ENCODE measurements at regions not wholly inside any gene's neighbourhood (a gene's known extent, or its start where the extent isn't known, plus 50 kb on each side); places are given as distances from the start of the nearest gene placed in this dataset.
A peak's percentile ranks its signal among the peaks of the same experiment; 100 is the strongest.
"Not testable (repeated sequence)": the region's sequence is repeated elsewhere in the genome, so short reads cannot be mapped to it uniquely, and the experiment has no call there.

DNA sequence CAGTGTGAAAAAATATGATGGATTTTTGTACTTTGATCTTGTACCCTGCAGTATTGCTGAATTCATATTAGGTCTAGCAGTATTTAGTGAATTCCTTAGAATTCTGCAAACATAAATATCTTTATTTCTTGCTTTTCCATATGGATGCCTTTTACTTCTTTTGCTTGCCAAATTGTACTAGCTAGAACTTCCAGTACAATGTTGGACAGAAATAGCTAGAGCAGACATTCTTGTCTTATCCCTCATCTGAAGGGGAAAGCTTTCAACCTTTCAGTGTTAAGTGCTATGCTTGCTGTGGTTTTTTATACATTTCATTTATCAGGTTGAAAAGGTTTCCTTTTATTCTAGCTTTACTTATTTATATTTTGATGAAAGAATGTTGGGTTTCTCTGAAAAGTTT lies 1321.9 kb upstream of the CHAC2 start:
- no peak overlapping the region for H3K4me3 ChIP-seq (ENCODE audit: low read length)
- DNase-seq: no peak
- ATAC-seq: no peak
- H3K4me1 ChIP-seq (ENCODE audit: control insufficient read depth, insufficient read depth, low read length): no peaks in the 10 kb centered on the region
- no peaks in the 10 kb centered on the region for H3K9me3 ChIP-seq (ENCODE audit: control insufficient read depth, low read length)
- no peak overlapping the region for H3K27ac ChIP-seq (ENCODE audit: low read length)
- no peaks in the 10 kb centered on the region for H3K27me3 ChIP-seq (ENCODE audit: control insufficient read depth, insufficient read depth)
- intact Hi-C loops (cut with DNase I): no loop called here

DNA sequence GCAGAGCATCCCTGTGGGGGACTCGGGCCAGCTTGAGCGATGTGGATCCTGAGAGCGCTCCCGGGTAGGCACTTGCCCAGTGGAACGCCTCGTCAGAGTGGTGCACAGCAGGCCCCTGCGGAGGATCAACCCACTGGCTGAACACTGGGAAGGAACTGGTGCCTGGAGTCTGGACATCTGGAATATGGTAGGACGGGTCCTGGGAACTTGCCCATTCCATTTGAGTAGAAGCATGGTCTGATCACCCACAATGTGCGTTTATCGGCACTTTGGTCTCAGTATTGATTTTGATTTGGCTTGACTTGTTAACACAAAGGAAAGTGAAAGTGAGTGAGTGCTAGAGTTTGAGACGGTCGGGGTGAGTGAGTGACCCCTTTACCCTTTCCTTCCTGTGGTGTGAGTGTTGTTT lies 1336.2 kb upstream of the CHAC2 start:
- H3K4me3 ChIP-seq (ENCODE audit: low read length): no peak overlapping the region
- no peaks in the 10 kb centered on the region for H3K27me3 ChIP-seq (ENCODE audit: control insufficient read depth, insufficient read depth)
- intact Hi-C loops (cut with DNase I): no loop called here
- 90% methylated on average over 12 of the region's 12 CpGs for WGBS
- no peaks in the 10 kb centered on the region for H3K4me1 ChIP-seq (ENCODE audit: control insufficient read depth, insufficient read depth, low read length)
- DNase-seq (no peak), ATAC-seq (no peak)
- no peak overlapping the region for H3K27ac ChIP-seq (ENCODE audit: low read length)
- H3K9me3 ChIP-seq (ENCODE audit: control insufficient read depth, low read length): no peaks in the 10 kb centered on the region

DNA sequence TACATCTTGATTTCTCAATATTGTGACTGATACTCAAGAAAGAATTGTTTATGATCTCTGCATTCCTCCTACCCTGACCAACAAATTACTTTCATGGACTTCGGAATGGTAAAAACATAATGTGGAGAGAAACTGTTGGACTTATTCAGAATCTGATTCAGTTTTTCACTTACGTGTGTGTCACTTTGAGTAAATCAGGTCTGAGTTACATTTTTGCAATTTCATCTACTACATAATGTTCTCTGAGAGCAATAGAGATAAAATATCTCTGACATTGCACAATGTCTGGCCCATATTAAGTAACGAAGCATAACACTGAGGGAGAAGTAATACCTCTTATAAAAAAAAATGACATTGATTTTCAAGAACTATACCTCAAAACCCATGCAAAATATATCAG lies 1337.9 kb upstream of the CHAC2 start:
- Histone ChIP-seq H3K9me3 (ENCODE audit: control insufficient read depth, low read length) (no peaks in the 10 kb centered on the region), H3K27ac (ENCODE audit: low read length) (no peak overlapping the region), H3K4me3 (ENCODE audit: low read length) (no peak overlapping the region), H3K4me1 (ENCODE audit: control insufficient read depth, insufficient read depth, low read length) (no peaks in the 10 kb centered on the region), H3K27me3 (ENCODE audit: control insufficient read depth, insufficient read depth) (no peaks in the 10 kb centered on the region)
- 47% methylated on average over 3 of the region's 3 CpGs for WGBS
- DNase-seq (no peak), ATAC-seq (peak; percentile 29 to 52)
- intact Hi-C loops (cut with DNase I): no loop called here

DNA sequence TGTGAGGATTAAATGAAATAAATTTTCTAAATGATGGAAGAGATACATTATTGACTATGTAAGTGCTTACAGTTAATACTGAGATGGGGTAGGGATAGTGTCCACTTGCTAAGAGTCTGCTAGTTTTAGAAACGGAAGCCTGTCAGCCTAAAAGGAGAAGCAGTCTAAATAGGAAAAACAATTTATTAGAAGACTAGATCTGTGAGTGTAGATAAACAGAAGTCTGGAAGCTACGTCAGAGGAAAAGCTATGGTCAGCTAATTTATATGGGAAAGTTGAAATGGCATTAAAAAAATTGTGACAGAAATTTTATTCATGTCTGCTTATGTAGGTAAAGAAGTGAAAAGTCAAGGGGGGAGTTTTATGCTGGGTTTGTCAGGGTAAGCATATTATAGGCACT lies 1338.4 kb upstream of the CHAC2 start:
- 45% methylated on average over 2 of the region's 2 CpGs for WGBS
- Histone ChIP-seq H3K9me3 (ENCODE audit: control insufficient read depth, low read length) (no peaks in the 10 kb centered on the region), H3K4me1 (ENCODE audit: control insufficient read depth, insufficient read depth, low read length) (no peaks in the 10 kb centered on the region), H3K27me3 (ENCODE audit: control insufficient read depth, insufficient read depth) (no peaks in the 10 kb centered on the region), H3K4me3 (ENCODE audit: low read length) (no peak overlapping the region), H3K27ac (ENCODE audit: low read length) (no peak overlapping the region)
- DNase-seq (no peak), ATAC-seq (no peak)
- intact Hi-C loops (cut with DNase I): no loop called here

DNA sequence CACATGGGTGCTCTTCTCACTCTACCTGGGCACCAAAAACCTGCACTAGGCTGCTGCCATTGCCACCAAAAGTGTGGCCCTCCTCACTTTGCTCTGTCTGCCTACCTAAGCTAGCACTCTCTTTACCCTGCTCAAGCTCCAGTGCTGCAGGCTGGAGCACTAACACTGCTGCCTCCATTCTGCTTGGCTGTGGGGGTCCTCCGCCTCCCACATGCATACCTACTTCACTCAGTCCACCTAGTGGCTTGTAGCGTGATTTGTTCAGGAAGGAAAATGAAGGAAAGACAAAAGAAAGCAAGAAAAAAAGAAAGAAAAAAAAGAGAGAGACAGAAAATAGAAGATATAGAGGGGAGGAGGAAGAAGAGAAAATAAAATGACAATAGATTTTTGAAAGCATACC lies 1339.4 kb upstream of the CHAC2 start:
- intact Hi-C loops (cut with DNase I): no loop called here
- no peak overlapping the region for H3K4me3 ChIP-seq (ENCODE audit: low read length)
- no peaks in the 10 kb centered on the region for H3K9me3 ChIP-seq (ENCODE audit: control insufficient read depth, low read length)
- no peaks in the 10 kb centered on the region for H3K27me3 ChIP-seq (ENCODE audit: control insufficient read depth, insufficient read depth)
- H3K27ac ChIP-seq (ENCODE audit: low read length): no peak overlapping the region
- no peaks in the 10 kb centered on the region for H3K4me1 ChIP-seq (ENCODE audit: control insufficient read depth, insufficient read depth, low read length)
- DNase-seq: no peak
- WGBS: 89% methylated on average over 2 of the region's 2 CpGs
- ATAC-seq: no peak

DNA sequence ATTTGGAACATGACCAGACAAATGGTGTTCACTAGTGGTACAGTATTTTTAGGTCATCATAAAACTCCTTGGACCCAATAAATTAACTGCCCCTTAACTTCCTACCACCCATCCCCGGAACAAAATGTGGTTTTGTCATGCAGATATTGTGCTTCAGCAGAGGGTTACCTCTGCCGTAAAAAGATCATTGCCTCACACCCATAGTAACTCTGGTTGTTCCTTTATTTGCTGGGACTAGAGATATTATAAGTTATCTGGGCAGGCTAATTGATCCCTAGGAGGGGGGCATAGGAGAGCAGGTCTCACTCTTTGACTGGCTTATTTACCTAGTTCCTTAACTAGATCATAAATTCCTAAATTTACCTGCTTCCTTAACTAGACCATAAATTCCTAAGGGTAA lies 1343.9 kb upstream of the CHAC2 start:
- DNase-seq (no peak), ATAC-seq (no peak)
- Histone ChIP-seq H3K4me3 (ENCODE audit: low read length) (no peak overlapping the region), H3K9me3 (ENCODE audit: control insufficient read depth, low read length) (no peaks in the 10 kb centered on the region), H3K27me3 (ENCODE audit: control insufficient read depth, insufficient read depth) (no peaks in the 10 kb centered on the region), H3K27ac (ENCODE audit: low read length) (no peak overlapping the region), H3K4me1 (ENCODE audit: control insufficient read depth, insufficient read depth, low read length) (no peaks in the 10 kb centered on the region)
- WGBS: 78% methylated on average over 2 of the region's 2 CpGs
- intact Hi-C loops (cut with DNase I): no loop called here

DNA sequence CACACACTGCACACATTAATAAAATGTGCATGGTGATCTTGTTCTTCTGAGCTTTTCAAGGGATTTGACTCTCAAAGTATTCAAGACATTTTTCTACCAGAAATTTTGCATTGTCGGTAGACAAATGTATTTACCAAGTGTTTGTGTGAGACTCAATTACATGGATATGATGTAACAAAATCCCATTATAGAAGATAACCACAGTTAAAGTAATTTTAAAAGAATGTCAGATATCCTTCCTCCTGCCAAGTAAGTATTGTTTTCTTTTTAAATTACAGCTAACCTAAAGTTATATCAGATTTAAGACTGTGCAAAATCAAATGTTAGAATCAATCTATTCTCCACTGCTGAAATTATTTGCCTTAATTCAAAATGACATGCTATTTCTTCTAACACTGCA lies 1344.5 kb upstream of the CHAC2 start:
- intact Hi-C loops (cut with DNase I): no loop called here
- Histone ChIP-seq H3K4me1 (ENCODE audit: control insufficient read depth, insufficient read depth, low read length) (no peaks in the 10 kb centered on the region), H3K27me3 (ENCODE audit: control insufficient read depth, insufficient read depth) (no peaks in the 10 kb centered on the region), H3K4me3 (ENCODE audit: low read length) (no peak overlapping the region), H3K27ac (ENCODE audit: low read length) (no peak overlapping the region), H3K9me3 (ENCODE audit: control insufficient read depth, low read length) (no peaks in the 10 kb centered on the region)
- ATAC-seq (no peak), DNase-seq (no peak)
- 64% methylated on average over 1 of the region's 1 CpG for WGBS

DNA sequence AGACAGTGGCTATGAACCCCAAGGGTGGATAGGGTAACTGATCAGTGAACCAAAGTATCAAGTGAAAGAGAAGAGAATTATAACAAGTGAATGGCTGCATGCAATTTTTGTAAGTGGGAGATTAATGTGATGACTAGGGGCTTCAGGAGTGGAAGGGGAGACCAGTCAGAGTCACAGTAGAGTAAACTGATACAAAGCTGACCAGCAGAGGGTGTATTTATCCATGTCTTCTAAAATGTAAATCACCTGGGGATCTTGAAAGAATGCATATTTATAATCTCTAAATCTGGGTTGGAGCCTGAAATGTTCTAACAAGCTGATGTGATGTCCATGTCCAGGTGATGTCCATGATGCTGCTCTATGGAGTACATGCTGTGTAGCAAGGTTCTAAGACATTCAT lies 1351.3 kb upstream of the CHAC2 start:
- no peaks in the 10 kb centered on the region for H3K9me3 ChIP-seq (ENCODE audit: control insufficient read depth, low read length)
- DNase-seq (no peak), ATAC-seq (no peak)
- H3K4me3 ChIP-seq (ENCODE audit: low read length): no peak overlapping the region
- no peaks in the 10 kb centered on the region for H3K27me3 ChIP-seq (ENCODE audit: control insufficient read depth, insufficient read depth)
- intact Hi-C loops (cut with DNase I): no loop called here
- H3K27ac ChIP-seq (ENCODE audit: low read length): no peak overlapping the region
- H3K4me1 ChIP-seq (ENCODE audit: control insufficient read depth, insufficient read depth, low read length): no peaks in the 10 kb centered on the region

DNA sequence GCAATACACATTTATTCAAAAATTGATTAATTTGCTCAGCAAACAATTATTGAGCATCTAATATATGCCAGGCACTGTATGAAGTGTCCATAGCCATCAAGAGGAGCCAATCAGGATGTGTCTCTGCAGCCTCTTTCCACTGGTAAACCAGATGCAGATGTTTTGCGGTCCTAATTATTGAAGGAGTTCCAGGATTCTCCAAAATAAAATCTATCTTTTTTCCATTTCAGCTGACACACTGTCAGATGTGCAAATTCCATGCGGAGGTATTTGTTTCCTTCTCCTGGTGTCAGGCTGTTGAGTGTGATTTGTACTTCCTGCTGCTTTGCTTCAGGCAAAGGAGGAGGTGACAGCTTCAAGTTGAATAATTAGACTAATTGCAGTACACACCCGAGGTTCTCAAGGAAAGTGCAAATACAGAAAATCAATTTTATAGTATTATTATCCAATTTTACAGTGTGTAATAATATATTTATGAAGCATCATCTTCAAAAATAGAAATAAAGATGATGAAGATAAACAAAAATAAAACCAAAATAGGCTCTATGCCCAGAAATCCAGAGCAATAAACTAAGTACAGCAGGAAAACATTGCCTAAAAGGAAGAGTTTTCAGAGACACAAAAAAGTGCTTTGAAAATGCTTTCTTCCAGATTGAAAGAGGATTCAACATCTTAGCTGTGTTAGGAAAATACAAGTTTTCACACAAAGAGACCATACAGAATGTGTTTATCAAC lies 1352.9 kb upstream of the CHAC2 start:
- DNase-seq (no peak), ATAC-seq (no peak)
- Histone ChIP-seq H3K4me3 (ENCODE audit: low read length) (no peak overlapping the region), H3K9me3 (ENCODE audit: control insufficient read depth, low read length) (no peaks in the 10 kb centered on the region), H3K27ac (ENCODE audit: low read length) (no peak overlapping the region), H3K27me3 (ENCODE audit: control insufficient read depth, insufficient read depth) (no peaks in the 10 kb centered on the region), H3K4me1 (ENCODE audit: control insufficient read depth, insufficient read depth, low read length) (no peaks in the 10 kb centered on the region)
- 19% methylated on average over 3 of the region's 3 CpGs for WGBS
- intact Hi-C loops (cut with DNase I): no loop called here

DNA sequence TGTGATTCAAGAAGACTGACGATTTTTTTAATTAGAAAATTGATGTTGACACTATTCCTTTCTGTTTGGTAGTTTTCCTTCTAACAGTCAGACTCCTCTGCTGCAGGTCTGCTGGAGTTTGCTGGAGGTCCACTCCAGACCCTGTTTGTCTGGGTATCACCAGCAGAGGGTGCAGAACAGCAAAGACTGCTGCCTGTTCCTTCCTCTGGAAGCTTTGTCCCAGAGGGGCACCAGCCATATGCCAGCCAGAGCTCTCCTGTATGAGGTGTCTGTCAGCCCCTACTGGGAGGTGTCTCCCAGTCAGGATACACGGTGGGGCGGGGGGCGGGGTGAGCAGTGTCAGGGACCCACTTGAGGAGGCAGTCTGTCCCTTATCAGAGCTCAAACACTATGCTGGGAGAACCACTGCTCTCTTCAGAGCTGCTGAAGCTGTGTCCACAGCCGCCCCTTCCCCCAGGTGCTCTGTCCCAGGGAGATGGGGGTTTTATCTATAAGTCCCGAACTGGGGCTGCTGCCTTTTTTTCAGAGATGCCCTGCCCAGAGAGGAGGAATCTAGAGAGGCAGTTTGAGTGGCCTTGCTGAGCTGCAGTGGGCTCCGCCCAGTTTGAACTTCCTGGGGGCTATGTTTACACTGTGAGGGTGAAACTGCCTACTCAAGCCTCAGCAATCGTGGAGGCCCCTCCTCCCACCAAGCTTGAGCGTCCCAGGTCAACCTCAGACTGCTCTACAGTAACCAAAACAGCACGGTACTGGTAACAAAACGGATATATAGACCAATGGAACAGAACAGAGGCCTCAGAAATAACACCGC lies 1358.1 kb upstream of the CHAC2 start:
- ATAC-seq; H3K4me1 ChIP-seq (ENCODE audit: control insufficient read depth, insufficient read depth, low read length); H3K27ac ChIP-seq (ENCODE audit: low read length); intact Hi-C loops (cut with DNase I); H3K9me3 ChIP-seq (ENCODE audit: control insufficient read depth, low read length); H3K4me3 ChIP-seq (ENCODE audit: low read length); H3K27me3 ChIP-seq (ENCODE audit: control insufficient read depth, insufficient read depth): not testable (repeated sequence)
- peak in 1 of 3 donors; percentile 26 for DNase-seq
- WGBS: 81% methylated on average over 12 of the region's 12 CpGs

DNA sequence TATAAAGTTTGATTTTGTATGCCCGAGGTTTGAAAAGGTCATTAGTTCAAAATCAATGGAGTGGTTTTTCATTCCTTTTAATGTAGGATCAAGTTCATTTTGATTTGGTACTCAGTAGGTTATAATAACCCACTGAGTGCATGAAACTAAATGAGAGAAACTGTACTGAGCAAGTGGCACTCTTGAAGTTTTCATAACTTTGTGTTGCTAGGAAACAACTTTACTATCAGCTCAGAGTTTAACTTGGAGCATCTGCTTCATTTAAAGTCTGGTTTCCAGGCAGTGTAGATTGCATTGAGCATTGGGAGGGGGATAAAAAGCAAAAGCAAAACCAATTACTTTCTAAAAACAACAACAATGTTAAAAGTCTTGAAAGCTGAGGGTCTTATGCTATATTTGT lies 1361.6 kb upstream of the CHAC2 start:
- WGBS: 65% methylated on average over 1 of the region's 1 CpG
- H3K4me3 ChIP-seq (ENCODE audit: low read length): no peak overlapping the region
- DNase-seq (no peak), ATAC-seq (peak; percentile 44 to 71)
- no peaks in the 10 kb centered on the region for H3K4me1 ChIP-seq (ENCODE audit: control insufficient read depth, insufficient read depth, low read length)
- H3K9me3 ChIP-seq (ENCODE audit: control insufficient read depth, low read length): no peaks in the 10 kb centered on the region
- no peaks in the 10 kb centered on the region for H3K27me3 ChIP-seq (ENCODE audit: control insufficient read depth, insufficient read depth)
- no peak overlapping the region for H3K27ac ChIP-seq (ENCODE audit: low read length)
- intact Hi-C loops (cut with DNase I): no loop called here
